ENCODE measurements at regions not wholly inside any gene's neighbourhood (a gene's known extent, or its start where the extent isn't known, plus 50 kb on each side); places are given as distances from the start of the nearest gene placed in this dataset.
"Not testable (repeated sequence)": the region's sequence is repeated elsewhere in the genome, so short reads cannot be mapped to it uniquely, and the experiment has no call there.

GRCh38 chr10:81251457-81252115 is 623.4 kb upstream of the NRG3 start:
- Histone ChIP-seq H3K79me2 (no peaks in the 10 kb centered on the region), H3K36me3 (replicated peaks; ENCODE audit: insufficient read depth, low read depth) (no peaks in the 10 kb centered on the region), H3K4me3 (no peak overlapping the region), H3K27ac (peak overlapping the region; percentile 25), H3K4me2 (no peak overlapping the region), H3K9me2 (replicated peaks; ENCODE audit: insufficient read depth) (no peaks in the 10 kb centered on the region), H2AFZ (no peak overlapping the region), H3K4me1 (ENCODE audit: insufficient read depth) (no peaks in the 10 kb centered on the region), H4K20me1 (ENCODE audit: insufficient read depth, poor library complexity, severe bottlenecking) (no peaks in the 10 kb centered on the region), H3K9me3 (ENCODE audit: low read depth) (no peaks in the 10 kb centered on the region), H3K27me3 (no peaks in the 10 kb centered on the region)
- 61% methylated on average over 4 of the region's 4 CpGs for WGBS (ENCODE audit: low lambda C conversion rate, missing lambda C conversion rate)
- TF ChIP-seq EZH2 (IDR thresholded peaks at IDR 0.05; ENCODE audit: borderline replicate concordance) = no peak
- TF ChIP-seq EZH2phosphoT487 (IDR thresholded peaks at IDR 0.05; ENCODE audit: low read depth, severe bottlenecking, unreplicated experiment) = no peak
- TF ChIP-seq CTCF (IDR thresholded peaks at IDR 0.05; ENCODE audit: poor library complexity) = no peak
- peak; percentile 18 for DNase-seq (ENCODE audit: low spot score)

- not testable (repeated sequence) for H3K9me2 ChIP-seq (replicated peaks; ENCODE audit: insufficient read depth); H3K36me3 ChIP-seq (replicated peaks; ENCODE audit: insufficient read depth, low read depth); H2AFZ ChIP-seq; H3K9me3 ChIP-seq (ENCODE audit: low read depth); DNase-seq (ENCODE audit: low spot score); H3K79me2 ChIP-seq; H3K4me2 ChIP-seq; H4K20me1 ChIP-seq (ENCODE audit: insufficient read depth, poor library complexity, severe bottlenecking); H3K27ac ChIP-seq; H3K4me3 ChIP-seq; H3K27me3 ChIP-seq; H3K4me1 ChIP-seq (ENCODE audit: insufficient read depth)
- 95% methylated on average over 17 of the region's 18 CpGs for WGBS (ENCODE audit: low lambda C conversion rate, missing lambda C conversion rate)
Observed at GRCh38 chr10:81264991-81265390, 610.0 kb upstream of the NRG3 start.

- no peaks in the 10 kb centered on the region for H3K36me3 ChIP-seq (replicated peaks; ENCODE audit: insufficient read depth, low read depth)
- TF ChIP-seq EZH2 (IDR thresholded peaks at IDR 0.05; ENCODE audit: borderline replicate concordance) (no peak), CTCF (IDR thresholded peaks at IDR 0.05; ENCODE audit: poor library complexity) (no peak), EZH2phosphoT487 (IDR thresholded peaks at IDR 0.05; ENCODE audit: low read depth, severe bottlenecking, unreplicated experiment) (no peak)
- no peak overlapping the region for H3K4me2 ChIP-seq
Observed at GRCh38 chr10:81270051-81270450, 604.9 kb upstream of the NRG3 start.

GRCh38 chr10:81280497-81281479 is 594.2 kb upstream of the NRG3 start:
- Histone ChIP-seq H3K27me3 (no peaks in the 10 kb centered on the region), H3K79me2 (no peaks in the 10 kb centered on the region), H3K36me3 (replicated peaks; ENCODE audit: insufficient read depth, low read depth) (no peaks in the 10 kb centered on the region), H3K9me3 (ENCODE audit: low read depth) (no peaks in the 10 kb centered on the region), H3K4me2 (no peak overlapping the region), H3K9me2 (replicated peaks; ENCODE audit: insufficient read depth) (no peaks in the 10 kb centered on the region), H3K27ac (no peak overlapping the region), H2AFZ (no peak overlapping the region), H4K20me1 (ENCODE audit: insufficient read depth, poor library complexity, severe bottlenecking) (no peaks in the 10 kb centered on the region), H3K4me3 (no peak overlapping the region), H3K4me1 (ENCODE audit: insufficient read depth) (no peaks in the 10 kb centered on the region)
- 88% methylated on average over 6 of the region's 6 CpGs for WGBS (ENCODE audit: low lambda C conversion rate, missing lambda C conversion rate)
- no peak for DNase-seq (ENCODE audit: low spot score)
- TF ChIP-seq EZH2phosphoT487 (IDR thresholded peaks at IDR 0.05; ENCODE audit: low read depth, severe bottlenecking, unreplicated experiment) (no peak), EZH2 (IDR thresholded peaks at IDR 0.05; ENCODE audit: borderline replicate concordance) (no peak), CTCF (IDR thresholded peaks at IDR 0.05; ENCODE audit: poor library complexity) (no peak)

More at GRCh38 chr10:81270051-81270450, 604.9 kb upstream of the NRG3 start:
- Histone ChIP-seq H3K27me3 (no peaks in the 10 kb centered on the region), H3K9me2 (replicated peaks; ENCODE audit: insufficient read depth) (no peaks in the 10 kb centered on the region), H3K4me3 (no peak overlapping the region), H3K9me3 (ENCODE audit: low read depth) (no peaks in the 10 kb centered on the region), H2AFZ (no peak overlapping the region), H4K20me1 (ENCODE audit: insufficient read depth, poor library complexity, severe bottlenecking) (no peaks in the 10 kb centered on the region), H3K4me1 (ENCODE audit: insufficient read depth) (no peaks in the 10 kb centered on the region), H3K27ac (no peak overlapping the region), H3K79me2 (no peaks in the 10 kb centered on the region)
- no peak for DNase-seq (ENCODE audit: low spot score)
- 84% methylated on average over 2 of the region's 2 CpGs for WGBS (ENCODE audit: low lambda C conversion rate, missing lambda C conversion rate)
